ENCODE measurements at regions not wholly inside any gene's neighbourhood (a gene's known extent, or its start where the extent isn't known, plus 50 kb on each side); places are given as distances from the start of the nearest gene placed in this dataset.

- DNase-seq (ENCODE audit: low read depth, low spot score), result no peak
- H3K27me3 ChIP-seq (ENCODE audit: control insufficient read depth, insufficient read depth, low read length), result no peaks in the 10 kb centered on the region
- CTCF ChIA-PET, result no interaction called here
- POLR2A ChIA-PET, result no interaction called here
- no peak overlapping the region for H3K27ac ChIP-seq (ENCODE audit: low read depth, low read length)
- no peak overlapping the region for H3K4me3 ChIP-seq (ENCODE audit: low read depth, low read length)
- no peak for TF ChIP-seq CTCF (IDR thresholded peaks at IDR 0.05; ENCODE audit: low read depth, low read length)
- H3K9me3 ChIP-seq (ENCODE audit: control insufficient read depth, insufficient read depth, low read length), result no peaks in the 10 kb centered on the region
These were observed 202.8 kb upstream of the IGFBP3 start for GRCh38 chr7:46123756-46124343.

- Histone ChIP-seq H3K9me3 (ENCODE audit: control insufficient read depth, insufficient read depth, low read length) (no peaks in the 10 kb centered on the region), H3K27me3 (ENCODE audit: control insufficient read depth, insufficient read depth, low read length) (no peaks in the 10 kb centered on the region), H3K27ac (ENCODE audit: low read depth, low read length) (no peak overlapping the region), H3K4me3 (ENCODE audit: low read depth, low read length) (no peak overlapping the region)
- POLR2A ChIA-PET, result no interaction called here
- DNase-seq (ENCODE audit: low read depth, low spot score), result no peak
- CTCF ChIA-PET, result no interaction called here
- TF ChIP-seq CTCF (IDR thresholded peaks at IDR 0.05; ENCODE audit: low read depth, low read length), result no peak
These were observed 194.3 kb upstream of the IGFBP3 start for GRCh38 chr7:46115410-46115809.

- CTCF ChIA-PET, result no interaction called here
- Histone ChIP-seq H3K27ac (ENCODE audit: low read depth, low read length) (no peak overlapping the region), H3K4me3 (ENCODE audit: low read depth, low read length) (no peak overlapping the region), H3K27me3 (ENCODE audit: control insufficient read depth, insufficient read depth, low read length) (no peaks in the 10 kb centered on the region), H3K9me3 (ENCODE audit: control insufficient read depth, insufficient read depth, low read length) (no peaks in the 10 kb centered on the region)
- DNase-seq (ENCODE audit: low read depth, low spot score), result no peak
- POLR2A ChIA-PET, result no interaction called here
- TF ChIP-seq CTCF (IDR thresholded peaks at IDR 0.05; ENCODE audit: low read depth, low read length), result no peak
These were observed 188.4 kb upstream of the IGFBP3 start for GRCh38 chr7:46109437-46109836.

GRCh38 chr7:46108272-46108671 is 187.2 kb upstream of the IGFBP3 start:
- no peak for DNase-seq (ENCODE audit: low read depth, low spot score)
- ChIA-PET POLR2A (no interaction called here), CTCF (interaction anchor here (1.1 kb wide), 1 partner anchor 185 kb away, joined by 3 read pairs; no protein-coding TSS in a partner anchor)
- no peak overlapping the region for H3K4me3 ChIP-seq (ENCODE audit: low read depth, low read length)
- no peaks in the 10 kb centered on the region for H3K27me3 ChIP-seq (ENCODE audit: control insufficient read depth, insufficient read depth, low read length)
- H3K27ac ChIP-seq (ENCODE audit: low read depth, low read length), result no peak overlapping the region
- no peak for TF ChIP-seq CTCF (IDR thresholded peaks at IDR 0.05; ENCODE audit: low read depth, low read length)
- H3K9me3 ChIP-seq (ENCODE audit: control insufficient read depth, insufficient read depth, low read length), result no peaks in the 10 kb centered on the region

GRCh38 chr7:46107610-46108217 is 186.6 kb upstream of the IGFBP3 start:
- ChIA-PET POLR2A (no interaction called here), CTCF (interaction anchor here (1.1 kb wide), 1 partner anchor 185 kb away, joined by 3 read pairs; no protein-coding TSS in a partner anchor)
- Histone ChIP-seq H3K27me3 (ENCODE audit: control insufficient read depth, insufficient read depth, low read length) (no peaks in the 10 kb centered on the region), H3K4me3 (ENCODE audit: low read depth, low read length) (no peak overlapping the region), H3K27ac (ENCODE audit: low read depth, low read length) (no peak overlapping the region), H3K9me3 (ENCODE audit: control insufficient read depth, insufficient read depth, low read length) (no peaks in the 10 kb centered on the region)
- TF ChIP-seq CTCF (IDR thresholded peaks at IDR 0.05; ENCODE audit: low read depth, low read length), result no peak
- no peak for DNase-seq (ENCODE audit: low read depth, low spot score)
